Dedifferentiated amniotic fluid mesenchymal stem cell (primary cell): ENCODE measurements at regions not wholly inside any gene's neighbourhood (a gene's known extent, or its start where the extent isn't known, plus 50 kb on each side); places are given as distances from the start of the nearest gene placed in this dataset.
A peak's percentile ranks its signal among the peaks of the same experiment; 100 is the strongest.
"Not testable (repeated sequence)": the region's sequence is repeated elsewhere in the genome, so short reads cannot be mapped to it uniquely, and the experiment has no call there.

Experiments
- DNase-seq: peaks from one replicate; pipeline ENCODE4 v3.0.0-alpha.2; 2016; ENCODE audit errors: extremely low spot score

- peak; percentile 79 for DNase-seq
These were observed 429.7 kb downstream of the ETS1 start for GRCh38 chr11:128157423-128158298.

GRCh38 chr11:128156486-128156885 is 430.9 kb downstream of the ETS1 start:
- DNase-seq: no peak

- DNase-seq: no peak
These were observed 431.8 kb downstream of the ETS1 start for GRCh38 chr11:128155590-128155989.

- DNase-seq: no peak
These were observed 433.7 kb downstream of the ETS1 start for GRCh38 chr11:128153697-128154048.

- no peak for DNase-seq
These were observed 434.3 kb downstream of the ETS1 start for GRCh38 chr11:128152796-128153696.

GRCh38 chr11:128151780-128152179 is 435.6 kb downstream of the ETS1 start:
- no peak for DNase-seq

- no peak for DNase-seq
These were observed 436.0 kb downstream of the ETS1 start for GRCh38 chr11:128151338-128151737.

GRCh38 chr11:128148208-128148607 is 439.1 kb downstream of the ETS1 start:
- DNase-seq: no peak

GRCh38 chr11:128146926-128147605 is 440.3 kb downstream of the ETS1 start:
- no peak for DNase-seq

- DNase-seq: not testable (repeated sequence)
These were observed 447.1 kb downstream of the ETS1 start for GRCh38 chr11:128140293-128140692.

GRCh38 chr11:128135451-128135850 is 451.9 kb downstream of the ETS1 start:
- no peak for DNase-seq

- no peak for DNase-seq
These were observed 453.9 kb downstream of the ETS1 start for GRCh38 chr11:128133501-128133900.

- no peak for DNase-seq
These were observed 457.3 kb downstream of the ETS1 start for GRCh38 chr11:128130052-128130451.

GRCh38 chr11:128125723-128126122 is 461.6 kb downstream of the ETS1 start:
- DNase-seq: no peak

GRCh38 chr11:128116885-128117284 is 470.5 kb downstream of the ETS1 start:
- DNase-seq: no peak

GRCh38 chr11:128116447-128116846 is 470.9 kb downstream of the ETS1 start:
- no peak for DNase-seq

- DNase-seq: no peak
These were observed 481.4 kb downstream of the ETS1 start for GRCh38 chr11:128105950-128106349.

- no peak for DNase-seq
These were observed 481.8 kb downstream of the ETS1 start for GRCh38 chr11:128105511-128105910.

GRCh38 chr11:128103278-128103873 is 484.0 kb downstream of the ETS1 start:
- DNase-seq: no peak

GRCh38 chr11:128098781-128099180 is 488.6 kb downstream of the ETS1 start:
- no peak for DNase-seq

- DNase-seq: peak; percentile 69
These were observed 491.8 kb downstream of the ETS1 start for GRCh38 chr11:128095466-128095981.

GRCh38 chr11:128093689-128094088 is 493.7 kb downstream of the ETS1 start:
- no peak for DNase-seq
